ENCODE measurements at regions not wholly inside any gene's neighbourhood (a gene's known extent, or its start where the extent isn't known, plus 50 kb on each side); places are given as distances from the start of the nearest gene placed in this dataset.
"Not testable (repeated sequence)": the region's sequence is repeated elsewhere in the genome, so short reads cannot be mapped to it uniquely, and the experiment has no call there.

- no peak for DNase-seq (ENCODE audit: low read depth in 1 of 2, low spot score in 1 of 2)
Observed at GRCh38 chr2:40564184-40564583, 112.3 kb upstream of the SLC8A1 start.

- DNase-seq (ENCODE audit: low read depth in 1 of 2, low spot score in 1 of 2) = no peak
Observed at GRCh38 chr2:40579247-40579646, 127.4 kb upstream of the SLC8A1 start.

GRCh38 chr2:40584432-40584831 lies 132.5 kb upstream of the SLC8A1 start:
- no peak for DNase-seq (ENCODE audit: low read depth in 1 of 2, low spot score in 1 of 2)

- no peak for DNase-seq (ENCODE audit: low read depth in 1 of 2, low spot score in 1 of 2)
Observed at GRCh38 chr2:40591774-40592173, 139.9 kb upstream of the SLC8A1 start.

GRCh38 chr2:40592218-40592617 lies 140.3 kb upstream of the SLC8A1 start:
- no peak for DNase-seq (ENCODE audit: low read depth in 1 of 2, low spot score in 1 of 2)

GRCh38 chr2:40606862-40607261 lies 155.0 kb upstream of the SLC8A1 start:
- DNase-seq (ENCODE audit: low read depth in 1 of 2, low spot score in 1 of 2) = no peak

GRCh38 chr2:40611196-40611595 lies 159.3 kb upstream of the SLC8A1 start:
- no peak for DNase-seq (ENCODE audit: low read depth in 1 of 2, low spot score in 1 of 2)

GRCh38 chr2:40625849-40626248 lies 174.0 kb upstream of the SLC8A1 start:
- no peak for DNase-seq (ENCODE audit: low read depth in 1 of 2, low spot score in 1 of 2)

- DNase-seq (ENCODE audit: low read depth in 1 of 2, low spot score in 1 of 2) = no peak
Observed at GRCh38 chr2:40628556-40628955, 176.7 kb upstream of the SLC8A1 start.

- DNase-seq (ENCODE audit: low read depth in 1 of 2, low spot score in 1 of 2) = no peak
Observed at GRCh38 chr2:40629768-40630434, 178.0 kb upstream of the SLC8A1 start.

GRCh38 chr2:40639320-40639719 lies 187.4 kb upstream of the SLC8A1 start:
- no peak for DNase-seq (ENCODE audit: low read depth in 1 of 2, low spot score in 1 of 2)

- no peak for DNase-seq (ENCODE audit: low read depth in 1 of 2, low spot score in 1 of 2)
Observed at GRCh38 chr2:40642237-40642636, 190.3 kb upstream of the SLC8A1 start.

GRCh38 chr2:40642726-40643125 lies 190.8 kb upstream of the SLC8A1 start:
- DNase-seq (ENCODE audit: low read depth in 1 of 2, low spot score in 1 of 2) = no peak

GRCh38 chr2:40646642-40647041 lies 194.8 kb upstream of the SLC8A1 start:
- DNase-seq (ENCODE audit: low read depth in 1 of 2, low spot score in 1 of 2) = no peak

GRCh38 chr2:40652155-40652554 lies 200.3 kb upstream of the SLC8A1 start:
- DNase-seq (ENCODE audit: low read depth in 1 of 2, low spot score in 1 of 2) = no peak

- DNase-seq (ENCODE audit: low read depth in 1 of 2, low spot score in 1 of 2) = no peak
Observed at GRCh38 chr2:40653829-40654228, 201.9 kb upstream of the SLC8A1 start.

- DNase-seq (ENCODE audit: low read depth in 1 of 2, low spot score in 1 of 2) = no peak
Observed at GRCh38 chr2:40654346-40654745, 202.5 kb upstream of the SLC8A1 start.

- no peak for DNase-seq (ENCODE audit: low read depth in 1 of 2, low spot score in 1 of 2)
Observed at GRCh38 chr2:40658941-40659340, 207.1 kb upstream of the SLC8A1 start.

GRCh38 chr2:40665493-40666232 lies 213.8 kb upstream of the SLC8A1 start:
- no peak for DNase-seq (ENCODE audit: low read depth in 1 of 2, low spot score in 1 of 2)

- no peak for DNase-seq (ENCODE audit: low read depth in 1 of 2, low spot score in 1 of 2)
Observed at GRCh38 chr2:40666398-40666797, 214.5 kb upstream of the SLC8A1 start.

GRCh38 chr2:40668425-40668824 lies 216.5 kb upstream of the SLC8A1 start:
- no peak for DNase-seq (ENCODE audit: low read depth in 1 of 2, low spot score in 1 of 2)

- DNase-seq (ENCODE audit: low read depth in 1 of 2, low spot score in 1 of 2) = not testable (repeated sequence)
Observed at GRCh38 chr2:40676134-40676790, 224.4 kb upstream of the SLC8A1 start.
